Fibroblast of skin of scalp (primary cell): ENCODE measurements at regions not wholly inside any gene's neighbourhood (a gene's known extent, or its start where the extent isn't known, plus 50 kb on each side); places are given as distances from the start of the nearest gene placed in this dataset.

Experiments used
- DNase-seq: peaks from one replicate; pipeline ENCODE4 v3.0.0-alpha.2; 2013

- peak; percentile 80 for DNase-seq
These were observed 392.6 kb upstream of the THBS1 start for GRCh38 chr15:39188314-39188713.

DNA sequence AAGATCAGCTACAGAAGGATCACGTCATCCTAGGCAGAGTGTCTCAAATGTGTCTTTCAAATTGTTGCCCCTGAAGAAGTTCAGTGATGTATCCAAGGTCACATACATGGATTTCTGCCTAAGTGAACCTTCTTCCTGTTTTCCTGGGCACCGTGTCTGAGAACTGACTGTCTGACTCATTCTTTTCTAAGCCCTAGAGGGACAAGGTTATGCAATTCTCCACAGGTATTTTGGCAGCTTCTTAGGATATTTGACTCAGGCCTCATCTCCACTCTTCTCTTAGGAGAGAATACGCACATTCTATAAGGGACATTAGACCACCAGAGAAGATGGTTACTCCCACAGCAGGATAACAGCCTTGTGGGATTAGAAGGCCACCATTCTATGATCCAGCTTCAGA, 391.9 kb upstream of the THBS1 start:
- peak; percentile 93 for DNase-seq

DNA sequence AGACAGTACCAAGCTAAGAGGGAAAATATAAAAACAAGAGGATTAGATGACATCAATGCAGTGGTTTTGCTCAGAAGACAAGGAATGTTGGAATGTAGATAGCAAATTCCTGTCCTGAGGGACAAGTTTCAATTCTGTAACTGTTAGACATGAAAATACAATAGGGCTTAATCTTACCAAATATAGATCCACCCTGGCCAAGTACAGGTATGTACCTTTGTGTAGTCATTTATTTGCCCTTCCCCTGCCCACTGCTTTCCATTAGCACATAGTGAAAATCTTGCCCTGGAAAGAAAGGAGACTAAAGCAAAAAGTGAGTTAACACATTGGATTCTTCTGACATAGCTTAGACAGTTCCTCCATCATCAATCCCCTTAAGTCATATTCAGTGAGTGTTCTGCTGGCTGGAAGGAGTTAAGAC, 389.0 kb upstream of the THBS1 start:
- DNase-seq, result peak; percentile 88

DNA sequence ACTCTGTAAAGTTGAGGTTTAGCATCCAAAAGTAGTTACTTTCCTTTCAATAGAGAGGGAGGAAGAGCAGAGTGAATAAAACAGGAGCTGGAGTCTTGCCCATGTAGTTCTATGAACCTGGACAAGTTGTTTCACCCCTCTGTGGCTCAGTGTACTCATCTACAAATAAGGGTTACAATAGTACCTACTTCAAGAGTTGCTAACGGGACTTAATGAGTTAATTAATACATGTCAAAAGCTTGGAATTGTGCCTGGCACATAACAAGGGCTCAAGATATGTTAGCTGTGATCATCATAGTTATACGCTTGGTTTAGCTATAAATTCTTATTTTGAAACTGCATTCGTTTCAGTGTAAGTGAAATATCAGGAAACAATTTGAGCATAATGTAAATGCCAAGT, 388.5 kb upstream of the THBS1 start:
- DNase-seq, result no peak

- peak; percentile 64 for DNase-seq
These were observed 387.8 kb upstream of the THBS1 start for GRCh38 chr15:39192979-39193560.

DNA sequence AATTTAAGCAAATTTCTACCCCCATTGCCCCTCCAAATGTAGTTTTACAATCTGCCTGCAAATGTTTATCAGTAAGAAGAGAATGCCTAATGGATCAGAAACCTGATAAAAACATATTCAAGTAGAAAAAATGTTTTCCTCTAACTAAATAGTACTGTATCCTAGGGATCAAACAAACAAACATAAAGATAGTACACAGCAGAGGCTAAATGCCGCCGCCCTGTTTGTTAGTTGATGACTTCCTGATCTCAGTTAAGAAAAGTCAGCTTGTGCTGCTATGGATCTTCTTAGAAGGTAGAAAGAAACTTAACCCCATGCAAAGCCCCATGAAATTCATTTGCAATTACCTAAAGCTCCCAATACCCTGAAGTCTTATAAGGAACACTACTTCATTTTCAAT, 387.3 kb upstream of the THBS1 start:
- DNase-seq, result no peak

- DNase-seq, result peak; percentile 90
These were observed 386.6 kb upstream of the THBS1 start for GRCh38 chr15:39194106-39194830.

GRCh38 chr15:39195961-39196486, 384.9 kb upstream of the THBS1 start:
- peak; percentile 97 for DNase-seq

DNA sequence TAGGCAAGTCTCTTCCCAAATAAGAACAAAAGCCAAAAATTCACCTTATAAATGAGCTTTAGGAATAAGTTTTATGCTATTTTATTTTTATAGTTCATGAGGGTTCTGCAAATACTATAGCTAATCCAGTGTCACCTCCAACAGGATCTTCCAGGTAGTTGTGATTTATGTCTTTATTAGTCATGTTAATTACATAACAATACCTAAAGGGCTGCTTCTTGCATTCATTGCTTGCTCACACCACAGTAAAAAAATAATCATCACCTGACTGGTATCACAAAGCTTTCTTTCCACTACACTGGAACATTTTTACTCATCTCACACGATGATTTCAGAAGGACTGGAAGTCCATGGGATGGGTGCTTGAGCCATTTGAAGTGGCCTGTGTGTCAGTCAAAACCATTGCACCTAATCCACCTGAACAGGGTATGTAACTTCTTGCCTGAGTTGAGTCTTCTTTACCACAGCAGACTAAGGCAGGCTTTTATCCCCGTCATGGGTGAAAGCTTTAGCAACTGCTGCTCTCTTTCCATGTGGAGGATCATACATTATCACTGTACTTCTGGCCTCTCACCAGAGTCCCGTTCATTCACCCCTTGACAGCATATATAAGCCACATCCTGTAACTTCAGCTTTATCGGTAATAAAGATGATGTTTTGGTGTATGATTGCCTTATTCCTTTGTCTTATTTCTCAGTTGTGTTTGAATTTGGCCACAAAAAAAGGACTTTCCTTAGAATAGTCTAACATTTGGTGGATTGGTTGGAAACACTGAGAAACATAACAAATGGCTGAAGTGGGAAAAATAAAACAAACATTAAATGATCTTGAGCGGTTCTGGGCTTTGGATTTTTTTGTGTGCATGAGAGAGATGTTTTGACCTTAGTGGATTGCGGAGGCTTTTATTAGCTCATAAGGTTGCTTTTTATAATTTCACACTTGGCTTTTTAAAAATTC, 382.6 kb upstream of the THBS1 start:
- DNase-seq, result no peak

- peak; percentile 68 for DNase-seq
These were observed 381.8 kb upstream of the THBS1 start for GRCh38 chr15:39199076-39199475.

- no peak for DNase-seq
These were observed 380.3 kb upstream of the THBS1 start for GRCh38 chr15:39200586-39200985.

DNA sequence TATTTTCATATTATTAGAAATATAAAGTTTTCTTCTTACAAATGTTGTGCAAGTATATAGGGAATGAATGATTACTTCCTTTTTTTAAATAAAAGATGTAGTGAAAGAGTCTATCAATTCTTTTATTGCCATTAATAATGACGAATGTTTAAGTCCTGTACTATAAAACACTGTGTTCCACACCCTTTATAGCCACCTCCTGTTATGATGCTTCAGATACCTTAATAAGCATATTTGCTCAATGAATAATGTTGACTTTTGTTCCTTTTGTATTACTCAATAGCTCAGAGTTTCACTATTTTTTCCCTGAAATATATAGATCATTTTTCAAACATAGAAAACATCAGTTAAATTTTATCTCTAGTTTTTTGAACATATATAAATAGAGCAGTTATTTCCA, 378.2 kb upstream of the THBS1 start:
- DNase-seq, result no peak

DNA sequence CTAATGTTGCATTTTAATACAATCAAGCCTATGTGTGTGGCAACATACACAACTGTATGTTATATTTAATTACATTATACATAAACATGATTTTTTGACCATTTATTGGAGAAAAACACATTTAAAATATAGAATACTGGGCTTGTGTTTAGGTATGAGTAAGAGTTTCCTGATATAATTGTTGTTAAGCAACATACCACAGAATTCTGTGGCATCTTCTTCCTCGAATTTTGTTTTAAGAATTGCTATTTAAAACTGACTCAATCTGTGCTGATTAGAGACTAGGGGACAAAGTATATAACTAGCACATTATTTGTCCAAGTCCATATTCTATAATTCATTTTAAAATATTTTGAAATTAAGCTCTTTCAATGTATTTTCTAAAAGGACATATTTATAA, 376.8 kb upstream of the THBS1 start:
- peak; percentile 59 for DNase-seq

GRCh38 chr15:39205081-39205480, 375.8 kb upstream of the THBS1 start:
- DNase-seq, result no peak

- DNase-seq, result no peak
These were observed 375.1 kb upstream of the THBS1 start for GRCh38 chr15:39205506-39206371.

DNA sequence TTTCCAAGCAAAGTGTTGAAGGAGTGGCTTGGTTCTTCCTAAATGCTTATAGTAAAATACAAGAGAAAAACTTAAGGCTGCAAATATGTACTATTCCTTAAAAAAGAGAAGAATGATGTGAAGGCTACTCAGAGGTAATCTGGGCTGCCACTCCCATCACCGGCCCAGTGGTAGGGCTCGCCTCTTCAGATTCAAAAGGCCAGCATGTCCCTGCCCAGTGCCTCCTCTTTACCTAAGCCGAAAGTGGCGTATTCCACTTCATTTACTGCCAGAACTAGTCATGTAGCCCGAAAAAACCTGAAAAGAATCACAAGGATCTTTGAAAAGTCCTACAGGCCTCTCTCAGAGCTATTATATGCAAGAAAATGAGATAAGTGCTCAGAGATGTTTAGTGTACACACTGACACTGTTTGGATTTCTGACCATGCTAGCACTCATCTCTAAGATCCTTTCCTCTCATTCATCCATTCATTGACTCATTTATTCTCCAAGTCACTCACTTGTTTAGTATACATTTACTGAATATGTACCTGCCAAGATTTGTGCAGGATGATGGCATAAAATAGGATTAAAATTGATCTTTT, 373.3 kb upstream of the THBS1 start:
- no peak for DNase-seq

DNA sequence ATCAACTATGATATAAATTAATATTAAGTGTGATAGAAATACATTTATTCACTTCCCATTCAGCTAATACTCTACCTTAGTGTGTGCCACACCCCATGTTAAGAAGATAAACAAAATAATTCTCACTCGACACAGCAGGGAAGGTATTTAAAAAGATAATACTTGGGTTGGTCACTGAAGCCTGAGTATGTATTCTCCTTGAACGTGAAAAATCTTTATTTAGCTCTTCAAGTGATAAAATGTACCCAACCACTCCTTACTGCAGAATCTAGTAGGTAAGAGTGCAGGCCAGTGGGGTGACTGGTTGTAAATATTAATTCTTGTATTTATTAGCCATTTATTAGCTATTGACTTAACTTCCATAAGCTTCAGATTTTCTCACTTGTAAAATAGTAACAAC, 372.7 kb upstream of the THBS1 start:
- no peak for DNase-seq

DNA sequence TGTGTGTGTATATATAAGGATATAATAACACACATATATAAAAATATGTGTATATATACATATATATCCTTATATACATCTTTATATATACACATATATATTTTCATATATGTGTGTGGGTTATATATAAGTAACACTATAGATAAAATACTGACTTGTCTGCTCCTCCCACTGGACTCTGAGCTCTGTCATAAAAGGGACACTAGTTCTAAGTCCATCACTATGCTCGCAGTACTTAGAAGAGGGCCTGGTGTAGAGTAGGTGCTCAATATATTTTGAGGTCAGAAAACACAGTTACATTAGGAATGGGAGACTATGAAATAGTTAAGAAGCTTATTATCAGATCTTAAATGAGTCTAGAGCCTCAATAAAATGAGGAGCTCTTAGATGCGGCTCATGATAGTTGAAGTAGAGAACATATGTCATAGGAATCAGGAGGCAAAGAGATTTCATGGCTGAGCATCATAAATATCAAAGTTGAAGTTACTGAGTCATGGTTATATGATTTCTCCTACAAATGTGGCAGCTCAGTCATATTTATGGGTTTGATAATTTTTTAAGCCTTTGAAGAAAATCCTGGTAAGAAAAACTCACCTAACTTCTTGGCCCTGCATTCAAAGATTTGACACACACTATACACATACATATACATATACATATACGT, 371.2 kb upstream of the THBS1 start:
- no peak for DNase-seq

- DNase-seq, result no peak
These were observed 369.5 kb upstream of the THBS1 start for GRCh38 chr15:39211108-39211979.

DNA sequence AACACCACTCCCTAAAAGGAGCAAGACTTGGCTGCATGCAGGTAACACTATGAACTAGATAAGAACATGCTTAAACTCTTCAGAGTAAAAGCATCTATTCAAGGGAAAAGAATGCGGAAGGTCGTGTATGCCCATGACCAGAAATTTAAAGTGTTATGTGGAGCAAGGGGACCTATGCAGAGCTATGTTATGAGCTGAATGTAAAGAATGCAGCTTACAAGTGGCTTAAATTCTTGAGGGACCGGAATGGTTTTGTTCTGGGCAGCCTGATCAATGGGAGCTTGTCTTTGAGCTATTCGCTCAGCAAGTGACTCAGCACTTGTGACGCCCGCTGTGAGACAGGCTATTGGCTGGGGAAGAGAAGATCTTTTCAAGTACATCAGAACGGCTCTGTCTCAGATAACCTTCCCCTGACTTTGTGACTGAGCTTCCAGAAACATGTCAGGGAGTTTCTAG, 367.5 kb upstream of the THBS1 start:
- peak; percentile 100 for DNase-seq
